IPS-18a (cell line): ENCODE measurements at regions not wholly inside any gene's neighbourhood (a gene's known extent, or its start where the extent isn't known, plus 50 kb on each side); places are given as distances from the start of the nearest gene placed in this dataset.
"Not testable (repeated sequence)": the region's sequence is repeated elsewhere in the genome, so short reads cannot be mapped to it uniquely, and the experiment has no call there.

Source experiments
- H3K27ac ChIP-seq: one replicate; pipeline ENCODE4 v1.5.1; 2013; ENCODE audit warnings: low read length
- H3K27me3 ChIP-seq: one replicate; pipeline ENCODE4 v1.6.1; 2013; ENCODE audit warnings: mild to moderate bottlenecking, low read length; ENCODE audit not compliant: control insufficient read depth, insufficient read depth
- H3K36me3 ChIP-seq: one replicate; pipeline ENCODE4 v1.6.1; 2013; ENCODE audit warnings: low read depth, low read length; ENCODE audit not compliant: control insufficient read depth
- H3K4me1 ChIP-seq: one replicate; pipeline ENCODE4 v1.6.1; 2013; ENCODE audit warnings: low read depth, low read length; ENCODE audit not compliant: control insufficient read depth
- H3K4me3 ChIP-seq: one replicate; pipeline ENCODE4 v1.5.1; 2013; ENCODE audit warnings: low read length
- H3K9ac ChIP-seq: one replicate; pipeline ENCODE4 v1.6.1; 2013; ENCODE audit warnings: mild to moderate bottlenecking, low read length, moderate library complexity
- H3K9me3 ChIP-seq: one replicate; pipeline ENCODE4 v1.6.1; 2013; ENCODE audit warnings: low read depth, low read length; ENCODE audit not compliant: control insufficient read depth

DNA sequence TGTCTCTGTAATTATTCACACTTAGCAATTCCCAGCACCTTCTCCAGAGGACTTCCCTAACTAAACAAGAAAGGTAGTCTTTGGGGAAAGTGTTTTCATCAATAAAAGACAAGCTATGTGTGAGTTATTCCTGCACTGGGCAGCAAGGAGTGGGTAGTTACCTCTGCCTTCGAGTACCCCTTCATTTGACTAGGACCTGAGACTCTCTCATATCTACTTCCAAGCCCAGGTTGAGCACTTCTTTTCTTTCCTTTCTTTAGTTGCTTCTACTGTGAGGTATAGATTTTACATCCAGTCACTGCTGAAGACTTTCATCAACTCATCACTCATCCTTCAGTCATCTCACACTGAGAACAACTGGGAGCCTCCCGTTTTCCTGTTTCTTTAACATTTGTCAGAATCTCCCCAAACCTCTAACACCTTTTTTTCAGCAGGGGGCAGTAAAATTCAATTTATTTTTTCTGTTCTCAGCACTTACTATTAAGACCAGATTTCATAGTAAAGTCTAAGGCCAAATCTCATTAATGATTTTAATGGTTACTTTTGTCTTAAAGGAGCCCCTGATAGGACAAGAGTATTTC, 80.1 kb upstream of the PRSS1 start:
- H3K4me1 ChIP-seq, result no peaks in the 10 kb centered on the region
- no peaks in the 10 kb centered on the region for H3K27me3 ChIP-seq
- no peaks in the 10 kb centered on the region for H3K36me3 ChIP-seq
- H3K4me3 ChIP-seq, result no peak overlapping the region
- H3K9me3 ChIP-seq, result no peaks in the 10 kb centered on the region
- no peak overlapping the region for H3K27ac ChIP-seq
- no peak overlapping the region for H3K9ac ChIP-seq

- Histone ChIP-seq H3K36me3 (no peaks in the 10 kb centered on the region), H3K9me3 (no peaks in the 10 kb centered on the region), H3K4me3 (no peak overlapping the region), H3K27ac (no peak overlapping the region), H3K4me1 (no peaks in the 10 kb centered on the region), H3K9ac (no peak overlapping the region), H3K27me3 (no peaks in the 10 kb centered on the region)
Measured at GRCh38 chr7:142668495-142668894, 80.8 kb upstream of the PRSS1 start.

DNA sequence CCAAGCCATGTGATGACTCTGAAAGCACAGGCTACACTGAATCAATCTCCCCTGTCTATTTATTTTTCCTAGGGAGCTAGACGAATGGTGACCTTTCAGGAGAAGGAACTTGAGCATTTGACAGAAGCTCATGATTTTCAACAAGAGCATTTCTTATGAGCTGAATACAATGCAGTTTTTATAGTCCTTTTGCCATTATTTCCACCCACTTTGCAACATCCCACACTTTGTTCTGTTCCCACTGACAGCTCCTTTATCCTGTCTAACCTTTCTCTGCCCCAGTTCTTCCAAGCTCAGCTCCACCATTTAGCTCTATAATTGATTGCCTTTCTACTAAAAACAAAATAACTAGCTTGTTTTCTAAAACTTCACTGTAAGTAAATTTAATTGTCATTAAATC, 91.9 kb upstream of the PRSS1 start:
- H3K4me3 ChIP-seq, result no peak overlapping the region
- no peak overlapping the region for H3K27ac ChIP-seq
- no peaks in the 10 kb centered on the region for H3K36me3 ChIP-seq

DNA sequence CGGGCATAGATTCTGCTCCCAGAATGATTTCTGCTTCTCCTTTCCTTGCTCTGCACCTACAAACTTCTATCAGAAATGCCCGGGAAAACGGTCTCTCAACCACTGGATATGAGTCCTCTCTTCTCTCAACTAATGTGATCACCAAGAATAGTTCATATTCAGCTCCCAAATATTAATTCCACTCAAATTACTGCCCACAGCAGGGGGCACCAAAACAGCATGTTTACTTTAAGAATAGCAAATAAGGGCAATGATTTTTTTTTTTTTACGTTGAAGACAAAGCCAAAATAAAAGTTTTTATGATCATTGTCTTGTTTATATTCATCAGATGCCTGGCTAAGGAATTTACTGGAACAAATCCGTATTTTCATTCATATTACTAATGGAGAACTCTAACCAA, 94.9 kb upstream of the PRSS1 start:
- Histone ChIP-seq H3K27ac (no peak overlapping the region), H3K36me3 (no peaks in the 10 kb centered on the region), H3K4me1 (no peaks in the 10 kb centered on the region), H3K9ac (no peak overlapping the region), H3K27me3 (no peaks in the 10 kb centered on the region), H3K9me3 (no peaks in the 10 kb centered on the region), H3K4me3 (no peak overlapping the region)

More for the DNA sequence above, 91.9 kb upstream of the PRSS1 start:
- Histone ChIP-seq H3K9ac (no peak overlapping the region), H3K9me3 (no peaks in the 10 kb centered on the region), H3K27me3 (no peaks in the 10 kb centered on the region), H3K4me1 (no peaks in the 10 kb centered on the region)

GRCh38 chr7:142647749-142648148, 101.5 kb upstream of the PRSS1 start:
- no peaks in the 10 kb centered on the region for H3K27me3 ChIP-seq
- no peak overlapping the region for H3K4me3 ChIP-seq
- no peaks in the 10 kb centered on the region for H3K4me1 ChIP-seq
- no peak overlapping the region for H3K9ac ChIP-seq
- no peaks in the 10 kb centered on the region for H3K9me3 ChIP-seq
- no peaks in the 10 kb centered on the region for H3K36me3 ChIP-seq
- H3K27ac ChIP-seq, result no peak overlapping the region

DNA sequence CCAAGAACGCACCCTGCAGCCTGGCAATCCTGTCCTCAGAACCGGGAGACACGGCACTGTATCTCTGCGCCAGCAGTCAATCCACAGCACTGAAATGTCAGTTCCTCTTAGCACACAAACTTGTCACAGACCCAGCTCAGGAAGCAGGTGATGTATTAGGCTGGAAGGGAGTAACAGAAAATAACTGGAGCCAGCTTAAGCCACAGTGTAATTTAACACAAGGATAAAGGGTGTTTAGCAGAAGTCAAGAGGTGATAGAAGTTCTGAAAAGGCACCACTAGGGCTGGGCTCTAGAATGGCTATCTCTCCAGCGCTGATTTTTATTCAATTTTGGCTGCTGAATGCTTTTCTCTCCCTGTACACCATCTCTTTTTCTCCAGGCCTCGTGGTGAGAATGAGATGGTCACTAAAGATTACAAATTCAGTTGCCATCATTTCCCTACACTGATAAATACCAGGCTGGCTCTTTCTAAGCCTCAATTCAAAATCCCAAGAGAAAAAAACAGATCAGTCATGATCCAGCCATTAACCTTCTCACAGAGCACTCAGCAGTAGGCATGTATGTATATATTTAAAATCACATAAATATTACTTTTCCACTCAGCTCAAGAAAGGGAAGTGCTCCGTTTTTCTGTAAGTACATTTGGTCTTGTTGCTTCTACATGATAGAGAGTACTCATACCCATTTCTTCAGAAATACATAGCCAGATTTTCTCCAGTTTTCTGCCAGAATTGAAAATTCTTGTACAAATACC, 102.7 kb upstream of the PRSS1 start:
- H3K27me3 ChIP-seq, result no peaks in the 10 kb centered on the region
- H3K9me3 ChIP-seq, result no peaks in the 10 kb centered on the region
- H3K4me3 ChIP-seq, result no peak overlapping the region
- H3K27ac ChIP-seq, result no peak overlapping the region
- no peaks in the 10 kb centered on the region for H3K36me3 ChIP-seq
- H3K9ac ChIP-seq, result no peak overlapping the region
- H3K4me1 ChIP-seq, result no peaks in the 10 kb centered on the region

DNA sequence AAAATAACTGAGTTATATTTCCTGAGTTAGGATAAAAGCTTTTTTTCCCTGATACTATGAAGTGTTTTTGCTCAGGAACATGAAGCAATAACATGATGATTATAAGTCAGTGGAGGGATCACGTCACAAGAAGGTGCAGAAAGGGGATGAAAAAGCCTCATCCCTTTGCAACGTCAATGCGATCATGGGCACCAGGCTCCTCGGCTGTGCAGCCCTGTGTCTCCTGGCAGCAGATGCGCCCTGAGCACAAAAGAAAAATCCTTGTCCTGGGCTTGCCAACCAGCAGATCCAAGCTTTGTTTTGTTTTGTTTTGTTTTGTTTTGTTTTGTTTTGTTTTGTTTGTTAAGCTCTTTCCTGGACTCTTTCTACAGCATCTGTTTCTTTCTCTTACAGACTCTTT, 103.5 kb upstream of the PRSS1 start:
- H3K9me3 ChIP-seq, result no peaks in the 10 kb centered on the region
- H3K36me3 ChIP-seq, result no peaks in the 10 kb centered on the region
- H3K9ac ChIP-seq, result no peak overlapping the region
- no peak overlapping the region for H3K4me3 ChIP-seq
- no peaks in the 10 kb centered on the region for H3K27me3 ChIP-seq
- H3K27ac ChIP-seq, result no peak overlapping the region
- H3K4me1 ChIP-seq, result no peaks in the 10 kb centered on the region

- Histone ChIP-seq H3K27me3 (no peaks in the 10 kb centered on the region), H3K27ac (no peak overlapping the region), H3K9ac (no peak overlapping the region), H3K9me3 (no peaks in the 10 kb centered on the region), H3K4me1 (no peaks in the 10 kb centered on the region), H3K4me3 (no peak overlapping the region), H3K36me3 (no peaks in the 10 kb centered on the region)
Measured at GRCh38 chr7:142642316-142642715, 107.0 kb upstream of the PRSS1 start.

DNA sequence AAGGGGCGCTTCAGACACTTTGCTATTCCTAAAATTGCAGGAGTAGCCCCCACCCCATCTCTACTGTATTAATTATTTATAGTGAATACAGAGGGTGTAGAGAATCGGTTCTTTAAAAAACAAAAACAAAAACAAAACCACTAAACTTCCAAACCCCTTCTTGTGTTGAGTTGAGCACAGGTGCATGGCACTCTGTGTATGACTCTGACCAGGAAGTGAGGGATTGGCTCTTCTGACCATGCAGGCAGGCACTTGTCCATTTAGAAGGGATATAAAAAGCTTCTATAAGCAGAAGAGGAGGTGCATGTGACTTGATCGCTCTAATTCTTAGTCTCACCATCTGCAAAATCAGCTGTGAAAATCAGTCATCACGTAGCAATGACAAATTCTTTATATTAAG, 108.0 kb upstream of the PRSS1 start:
- not testable (repeated sequence) for H3K4me1 ChIP-seq, H3K9ac ChIP-seq, H3K27ac ChIP-seq, H3K9me3 ChIP-seq, H3K27me3 ChIP-seq, H3K36me3 ChIP-seq, H3K4me3 ChIP-seq

DNA sequence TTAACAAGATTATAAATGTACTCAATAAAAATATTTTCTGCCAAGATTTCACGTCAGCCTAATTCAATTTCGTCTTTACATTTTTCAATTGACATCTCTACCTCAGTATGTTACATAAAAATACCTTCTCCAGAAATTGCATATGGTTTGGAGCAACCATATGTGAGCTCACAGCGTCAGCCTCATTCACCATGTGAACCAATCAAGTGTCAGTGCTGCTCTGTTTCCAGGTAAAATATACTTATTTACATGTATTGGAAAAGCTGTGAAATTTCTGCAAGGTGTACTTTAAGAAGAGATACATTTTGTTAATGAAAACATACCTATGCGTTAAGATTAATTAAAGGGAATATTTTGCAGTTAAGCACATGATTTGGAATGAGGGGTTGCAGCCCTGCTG, 110.7 kb upstream of the PRSS1 start:
- Histone ChIP-seq H3K36me3 (no peaks in the 10 kb centered on the region), H3K27ac (no peak overlapping the region), H3K4me3 (no peak overlapping the region), H3K27me3 (no peaks in the 10 kb centered on the region), H3K9me3 (no peaks in the 10 kb centered on the region), H3K4me1 (no peaks in the 10 kb centered on the region), H3K9ac (no peak overlapping the region)

- H3K9ac ChIP-seq, result no peak overlapping the region
Measured at GRCh38 chr7:142637240-142637639, 112.0 kb upstream of the PRSS1 start.

DNA sequence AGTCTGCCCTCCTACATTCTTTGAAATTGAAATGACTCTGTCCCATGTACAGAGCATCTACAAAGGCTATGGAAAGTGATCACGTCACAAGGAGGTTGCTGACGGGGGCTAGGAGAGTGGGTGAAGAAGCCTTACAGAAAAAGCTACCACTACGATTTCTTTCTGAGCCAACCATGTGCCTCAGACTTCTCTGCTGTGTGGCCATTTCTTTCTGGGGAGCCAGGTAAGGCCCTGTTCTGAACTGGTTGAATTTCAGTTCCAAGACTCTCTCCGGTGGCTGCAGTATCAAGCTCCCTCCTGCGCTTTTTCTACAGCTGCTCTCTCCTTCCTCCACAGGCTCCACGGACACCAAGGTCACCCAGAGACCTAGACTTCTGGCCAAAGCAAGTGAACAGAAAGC, 112.5 kb upstream of the PRSS1 start:
- Histone ChIP-seq H3K4me1 (no peaks in the 10 kb centered on the region), H3K36me3 (no peaks in the 10 kb centered on the region), H3K4me3 (no peak overlapping the region), H3K9me3 (no peaks in the 10 kb centered on the region), H3K9ac (no peak overlapping the region), H3K27me3 (no peaks in the 10 kb centered on the region), H3K27ac (no peak overlapping the region)

More at GRCh38 chr7:142637240-142637639, 112.0 kb upstream of the PRSS1 start:
- Histone ChIP-seq H3K4me1 (no peaks in the 10 kb centered on the region), H3K9me3 (no peaks in the 10 kb centered on the region), H3K36me3 (no peaks in the 10 kb centered on the region), H3K4me3 (no peak overlapping the region), H3K27ac (no peak overlapping the region), H3K27me3 (no peaks in the 10 kb centered on the region)
